Stimulated activated CD8-positive, alpha-beta memory T cell treated with anti-CD3 and anti-CD28 coated beads, Interleukin-7, amount 100 ng/mL, for 1 hour (primary cell): ENCODE measurements at regions not wholly inside any gene's neighbourhood (a gene's known extent, or its start where the extent isn't known, plus 50 kb on each side); places are given as distances from the start of the nearest gene placed in this dataset.
"Not testable (repeated sequence)": the region's sequence is repeated elsewhere in the genome, so short reads cannot be mapped to it uniquely, and the experiment has no call there.

Experiments
- DNase-seq, 2 donors: peaks; one replicate each; pipeline ENCODE4 v3.0.0-alpha.2; 2020; ENCODE audit warnings: low read depth in 2 of 2

GRCh38 chr7:81138870-81139269 is 220.0 kb upstream of the SEMA3C start:
- DNase-seq: no peak

GRCh38 chr7:81135324-81135723 is 216.5 kb upstream of the SEMA3C start:
- DNase-seq: no peak

- DNase-seq: no peak
Measured at GRCh38 chr7:81128011-81128410, 209.2 kb upstream of the SEMA3C start.

- DNase-seq: no peak
Measured at GRCh38 chr7:81120803-81121202, 202.0 kb upstream of the SEMA3C start.

- DNase-seq: no peak
Measured at GRCh38 chr7:81120111-81120510, 201.3 kb upstream of the SEMA3C start.

- no peak for DNase-seq
Measured at GRCh38 chr7:81114633-81115032, 195.8 kb upstream of the SEMA3C start.

GRCh38 chr7:81112731-81113130 is 193.9 kb upstream of the SEMA3C start:
- no peak for DNase-seq

GRCh38 chr7:81111781-81112540 is 193.1 kb upstream of the SEMA3C start:
- no peak for DNase-seq

GRCh38 chr7:81111358-81111757 is 192.5 kb upstream of the SEMA3C start:
- no peak for DNase-seq

- DNase-seq: no peak
Measured at GRCh38 chr7:81110673-81111072, 191.8 kb upstream of the SEMA3C start.

- no peak for DNase-seq
Measured at GRCh38 chr7:81098213-81098612, 179.4 kb upstream of the SEMA3C start.

- no peak for DNase-seq
Measured at GRCh38 chr7:81094952-81095351, 176.1 kb upstream of the SEMA3C start.

- no peak for DNase-seq
Measured at GRCh38 chr7:81081616-81082015, 162.8 kb upstream of the SEMA3C start.

GRCh38 chr7:81080553-81080952 is 161.7 kb upstream of the SEMA3C start:
- no peak for DNase-seq

GRCh38 chr7:81079746-81080145 is 160.9 kb upstream of the SEMA3C start:
- DNase-seq: no peak

- DNase-seq: no peak
Measured at GRCh38 chr7:81075150-81075549, 156.3 kb upstream of the SEMA3C start.

GRCh38 chr7:81074406-81074805 is 155.6 kb upstream of the SEMA3C start:
- no peak for DNase-seq

- DNase-seq: no peak
Measured at GRCh38 chr7:81073931-81074251, 155.0 kb upstream of the SEMA3C start.

GRCh38 chr7:81070956-81071355 is 152.1 kb upstream of the SEMA3C start:
- DNase-seq: no peak

GRCh38 chr7:81066797-81067196 is 147.9 kb upstream of the SEMA3C start:
- no peak for DNase-seq

GRCh38 chr7:81064426-81064825 is 145.6 kb upstream of the SEMA3C start:
- DNase-seq: no peak

GRCh38 chr7:81062755-81063154 is 143.9 kb upstream of the SEMA3C start:
- no peak for DNase-seq

- not testable (repeated sequence) for DNase-seq
Measured at GRCh38 chr7:81057469-81057868, 138.6 kb upstream of the SEMA3C start.

GRCh38 chr7:81053623-81054022 is 134.8 kb upstream of the SEMA3C start:
- no peak for DNase-seq
